ENCODE measurements at regions not wholly inside any gene's neighbourhood (a gene's known extent, or its start where the extent isn't known, plus 50 kb on each side); places are given as distances from the start of the nearest gene placed in this dataset.

GRCh38 chr1:55466921-55467320, 251.8 kb upstream of the USP24 start:
- Histone ChIP-seq H3K9me3 (ENCODE audit: insufficient read depth in 2 of 2, low read depth in 1 of 2, low read length in 1 of 2) (no peaks in the 10 kb centered on the region), H3K79me2 (ENCODE audit: control insufficient read depth in 1 of 2, insufficient read depth in 2 of 2, low read length in 2 of 2) (no peaks in the 10 kb centered on the region), H3K56ac (replicated peaks; ENCODE audit: insufficient read length, low read depth, low read length) (no peak overlapping the region), H2BK5ac (ENCODE audit: low read depth, low read length) (no peak overlapping the region), H3K14ac (ENCODE audit: insufficient read length) (no peak overlapping the region), H2BK12ac (ENCODE audit: low read depth, low read length) (no peak overlapping the region), H4K5ac (ENCODE audit: insufficient read length, low read depth, low read length) (no peak overlapping the region), H3K4me1 (replicated peaks in 1 of 4; ENCODE audit: control insufficient read depth in 3 of 4, insufficient read depth in 4 of 4, low read length in 3 of 4) (no peaks in the 10 kb centered on the region), H2AFZ (ENCODE audit: low read length) (no peak overlapping the region), H2AK5ac (ENCODE audit: low read depth, low read length) (no peak overlapping the region), H3K79me1 (ENCODE audit: low read depth, low read length) (no peaks in the 10 kb centered on the region), H3K9ac (replicated peaks in 1 of 4; ENCODE audit: extremely low read depth in 1 of 4, low read depth in 3 of 4, low read length in 3 of 4) (no peak overlapping the region), H2BK20ac (ENCODE audit: low read length) (no peak overlapping the region), H3K23me2 (ENCODE audit: low read depth, low read length) (no peaks in the 10 kb centered on the region), H3K27ac (ENCODE audit: low read depth, low read length) (no peak overlapping the region), H4K91ac (replicated peaks; ENCODE audit: insufficient read length, low read length) (no peak overlapping the region), H4K8ac (ENCODE audit: extremely low read depth, insufficient read depth, low read length) (no peak overlapping the region), H2BK15ac (ENCODE audit: low read length) (no peak overlapping the region), H3K36me3 (ENCODE audit: control insufficient read depth in 2 of 4, insufficient read depth in 4 of 4, low read length in 3 of 4) (no peaks in the 10 kb centered on the region), H3K4me3 (ENCODE audit: extremely low read depth in 1 of 4, insufficient read depth in 2 of 4, low read depth in 3 of 4, low read length in 4 of 4) (no peak overlapping the region), H3K4ac (replicated peaks; ENCODE audit: insufficient read length, low read depth, low read length) (no peak overlapping the region), H3K18ac (ENCODE audit: extremely low read depth, low read length) (no peak overlapping the region), H2BK120ac (replicated peaks; ENCODE audit: low read depth, low read length) (no peak overlapping the region), H4K20me1 (replicated peaks in 1 of 2; ENCODE audit: control insufficient read depth in 1 of 2, insufficient read depth in 2 of 2, low read length in 2 of 2) (no peaks in the 10 kb centered on the region), H3K27me3 (replicated peaks in 1 of 4; ENCODE audit: control insufficient read depth in 3 of 4, extremely low read depth in 1 of 4, insufficient read depth in 3 of 4, low read length in 3 of 4) (no peaks in the 10 kb centered on the region), H3K23ac (ENCODE audit: insufficient read length) (no peak overlapping the region), H3K4me2 (ENCODE audit: insufficient read depth in 1 of 2, low read depth in 2 of 2, low read length in 2 of 2) (no peak overlapping the region)
- ChIA-PET CTCF (ENCODE audit: partially characterized antibody) (interaction anchor here (0.7 to 1.5 kb wide), 4 partner anchors 14 to 397 kb away, joined by 3 to 5 read pairs (median 3); no protein-coding TSS in a partner anchor), POLR2A (ENCODE audit: partially characterized antibody) (no interaction called here)
- DNase-seq (ENCODE audit: low read depth in 1 of 2, low spot score in 2 of 2) (no peak), FAIRE-seq (no peak)
- WGBS, 2 experiments (ENCODE audit: extremely low coverage in 1 of 2, insufficient coverage in 1 of 2, insufficient read length in 1 of 2, insufficient replicate concordance in 2 of 2, low coverage in 1 of 2, low lambda C conversion rate in 2 of 2, missing lambda C conversion rate in 1 of 2): 89% methylated on average over 2 of the region's 2 CpGs; no CpG with 5 or more reads in 1 of the 2 experiments
- TF ChIP-seq TEAD4 (IDR thresholded peaks at IDR 0.05; ENCODE audit: low read depth, low read length) (no peak), RBBP5 (IDR thresholded peaks at IDR 0.05; ENCODE audit: borderline replicate concordance, low read depth, low read length) (no peak), CHD1 (IDR thresholded peaks at IDR 0.05; ENCODE audit: low read depth, low read length) (no peak), ATF2 (IDR thresholded peaks at IDR 0.05; ENCODE audit: low read length) (no peak), CBX8 (IDR thresholded peaks at IDR 0.05; ENCODE audit: borderline replicate concordance, low read depth, low read length) (no peak), ATF3 (IDR thresholded peaks at IDR 0.05; ENCODE audit: insufficient read depth, low read depth, low read length) (no peak), BACH1 (IDR thresholded peaks at IDR 0.05; ENCODE audit: low read length) (no peak), HDAC6 (IDR thresholded peaks at IDR 0.05; ENCODE audit: low read depth, low read length) (no peak), NANOG (IDR thresholded peaks at IDR 0.05; ENCODE audit: insufficient read depth, low read depth, low read length, poor library complexity, severe bottlenecking) (no peak), BRCA1 (IDR thresholded peaks at IDR 0.05; ENCODE audit: low read depth, low read length) (no peak), BCL11A (IDR thresholded peaks at IDR 0.05; ENCODE audit: low read depth in 2 of 2, low read length in 2 of 2) (no peak), SP2 (IDR thresholded peaks at IDR 0.05; ENCODE audit: low read length) (no peak), TBP (IDR thresholded peaks at IDR 0.05; ENCODE audit: low read depth, low read length) (no peak)
